HG03139 (cell line): ENCODE measurements at regions not wholly inside any gene's neighbourhood (a gene's known extent, or its start where the extent isn't known, plus 50 kb on each side); places are given as distances from the start of the nearest gene placed in this dataset.
"Not testable (repeated sequence)": the region's sequence is repeated elsewhere in the genome, so short reads cannot be mapped to it uniquely, and the experiment has no call there.

Experiments used
- ATAC-seq: cut with Tn5 transposase; IDR thresholded peaks from one replicate; pipeline ENCODE4 v1.9.1; 2021; ENCODE audit not compliant: unreplicated experiment

DNA sequence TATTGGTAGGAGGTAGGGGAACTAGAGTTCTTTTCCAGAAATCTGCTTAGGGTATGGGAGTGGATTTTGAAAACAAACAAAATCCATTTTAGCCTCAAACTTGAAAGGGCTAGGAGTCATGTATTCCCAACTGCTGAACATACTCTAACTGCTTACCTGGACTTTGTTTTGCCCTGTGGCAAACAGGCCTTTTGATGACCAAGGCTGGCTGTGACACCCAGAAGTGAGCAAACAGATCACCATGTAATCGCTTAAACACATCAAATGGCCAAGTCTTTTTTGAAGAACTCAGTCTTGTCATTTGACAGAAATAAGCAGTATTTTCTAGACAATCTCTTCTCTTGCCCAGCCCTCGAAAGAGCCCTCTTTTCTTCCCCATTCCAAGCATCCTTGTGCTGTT lies 203.4 kb downstream of the KIT start:
- ATAC-seq: no peak

DNA sequence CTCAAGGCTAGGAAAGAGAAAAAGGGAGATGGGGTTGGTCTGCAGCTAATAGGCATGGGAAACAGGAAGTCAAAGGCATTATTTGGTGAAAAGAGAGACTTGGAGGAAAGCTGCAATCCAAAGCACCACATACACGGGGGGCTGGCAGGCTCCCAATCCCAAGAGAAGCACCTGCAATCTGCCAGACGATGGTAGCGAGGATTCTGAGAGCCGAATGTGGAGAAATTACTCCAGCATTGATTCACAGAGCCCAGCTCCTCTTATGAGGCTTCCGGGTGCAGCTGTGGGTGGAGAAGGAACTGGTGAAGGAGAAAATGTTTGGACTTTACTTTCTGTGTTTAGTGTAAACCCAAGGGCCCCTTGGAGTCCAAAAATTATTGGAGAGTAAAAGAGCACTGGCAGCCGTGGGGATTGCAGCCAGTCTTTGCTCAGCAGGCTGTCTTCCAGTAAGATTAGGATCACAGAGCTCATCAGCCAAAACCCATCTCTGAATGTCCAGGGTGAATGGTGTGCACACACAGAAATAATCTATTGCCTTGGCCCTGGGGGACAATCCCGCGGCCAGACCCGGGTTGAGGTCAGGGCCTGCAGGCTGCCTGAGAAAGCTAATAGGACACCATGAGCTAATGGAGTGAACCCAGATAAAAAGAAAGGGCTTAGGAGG lies 197.6 kb downstream of the KIT start:
- ATAC-seq: no peak

DNA sequence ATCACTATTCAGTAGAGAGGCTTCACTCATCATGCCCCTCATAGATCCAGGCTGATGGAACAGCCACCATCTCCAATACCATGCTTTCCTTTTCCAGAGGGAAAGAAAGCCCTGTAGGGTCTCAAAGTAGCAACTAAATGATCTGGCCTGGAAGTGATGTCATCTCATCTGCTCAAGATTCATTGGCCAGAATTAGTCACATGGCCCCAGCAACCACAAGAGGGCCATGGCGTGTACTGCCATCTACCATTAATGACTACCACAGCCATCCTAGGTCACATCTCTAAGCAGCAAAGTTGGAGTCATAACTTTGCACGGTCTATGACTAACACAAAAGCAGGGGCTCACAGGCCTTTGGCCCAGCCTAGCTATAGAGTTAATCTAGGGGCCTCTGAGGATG lies 194.8 kb downstream of the KIT start:
- no peak for ATAC-seq

DNA sequence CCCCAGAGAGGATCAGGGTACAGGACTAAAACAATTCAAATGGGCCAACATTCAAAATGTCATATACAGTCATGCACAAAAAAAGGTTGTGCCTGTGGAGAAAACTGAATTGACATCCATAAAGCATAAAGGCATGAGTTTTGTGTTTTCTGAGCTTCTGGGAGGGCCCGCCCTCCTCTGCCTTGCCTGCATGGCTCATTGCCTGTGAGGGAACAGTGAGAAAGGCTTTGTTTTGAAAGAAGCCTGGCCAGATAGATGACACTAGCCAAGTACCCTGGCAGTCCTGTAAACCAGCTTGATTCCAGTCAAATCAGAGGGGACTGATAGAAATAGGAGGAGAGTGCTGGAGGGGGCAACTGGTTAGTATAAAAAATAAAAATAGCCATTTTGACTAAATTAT lies 194.3 kb downstream of the KIT start:
- no peak for ATAC-seq

DNA sequence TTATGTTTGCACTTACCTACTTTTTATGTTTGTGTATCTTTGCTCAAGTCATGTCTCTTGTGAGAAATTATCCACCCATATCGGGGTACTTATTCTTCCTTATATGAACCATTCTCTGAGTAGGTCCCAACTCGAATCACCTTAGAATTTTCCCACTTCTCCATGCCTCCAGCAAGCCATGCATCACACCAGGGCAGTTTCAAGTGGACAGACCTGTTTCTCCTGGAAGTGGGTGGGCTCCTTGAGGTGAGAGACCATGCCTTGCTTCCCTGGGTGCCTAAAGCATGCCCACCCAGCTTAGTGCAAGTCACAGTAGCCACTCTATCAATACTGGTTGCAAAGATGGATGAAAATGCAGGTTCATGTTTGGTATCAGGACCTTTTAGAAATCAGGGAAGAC lies 187.2 kb downstream of the KIT start:
- no peak for ATAC-seq

DNA sequence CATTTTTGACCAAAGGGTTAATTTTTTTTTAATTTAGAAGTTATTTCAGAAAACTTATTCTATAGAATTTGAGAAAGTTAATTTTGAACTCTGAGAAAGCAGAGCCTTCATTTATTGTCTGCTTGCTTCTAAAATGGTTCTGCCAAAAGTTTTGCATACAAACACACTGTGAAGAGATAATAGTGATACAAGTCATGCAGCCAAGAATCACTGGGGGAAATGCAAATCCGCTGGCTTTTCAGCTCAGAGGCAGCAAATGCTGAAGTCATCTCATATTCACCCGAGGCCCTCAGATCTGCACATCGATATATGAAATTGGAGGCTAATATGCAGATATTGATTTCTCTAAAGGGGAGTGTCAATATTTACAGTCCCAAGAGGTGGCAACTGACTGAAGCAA lies 186.2 kb downstream of the KIT start:
- ATAC-seq: no peak

DNA sequence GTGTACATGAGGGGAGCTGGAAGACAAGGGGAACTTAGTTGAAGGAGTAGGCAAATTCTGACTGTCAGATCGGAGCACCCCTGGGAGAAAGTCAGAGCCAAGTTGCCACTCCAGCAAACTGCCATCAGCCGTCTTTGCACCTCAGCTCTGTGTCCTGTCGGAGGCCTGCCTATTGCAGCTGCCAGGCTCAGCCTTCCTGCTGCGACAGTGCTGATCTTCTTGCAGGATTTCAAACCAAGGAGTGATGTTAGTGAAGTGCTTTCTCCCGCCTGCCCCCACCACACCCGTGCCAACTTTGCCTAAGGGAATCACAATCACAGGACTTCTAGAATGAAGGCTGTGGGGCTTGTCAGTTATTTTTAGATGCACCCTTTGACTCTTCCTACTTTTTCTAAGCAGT lies 185.3 kb downstream of the KIT start:
- no peak for ATAC-seq

DNA sequence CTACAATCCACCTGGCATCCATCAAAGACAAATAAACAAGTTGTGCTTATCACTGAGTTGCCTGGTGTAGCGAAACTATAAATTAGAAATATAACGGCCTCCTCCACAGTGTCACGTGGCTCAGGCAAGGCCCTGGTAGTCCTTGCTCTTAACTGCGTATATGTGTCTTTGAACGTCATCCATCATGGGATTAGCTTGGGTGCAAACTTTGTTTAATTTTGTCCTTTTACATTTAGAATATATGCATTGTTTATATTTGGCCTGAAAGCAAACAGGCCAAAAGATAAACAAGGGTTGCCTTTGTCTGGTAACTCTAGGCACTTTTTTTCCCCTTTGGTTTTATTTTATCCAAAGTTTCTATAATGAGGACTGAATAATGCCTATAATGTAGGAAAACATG lies 184.9 kb downstream of the KIT start:
- ATAC-seq: no peak

DNA sequence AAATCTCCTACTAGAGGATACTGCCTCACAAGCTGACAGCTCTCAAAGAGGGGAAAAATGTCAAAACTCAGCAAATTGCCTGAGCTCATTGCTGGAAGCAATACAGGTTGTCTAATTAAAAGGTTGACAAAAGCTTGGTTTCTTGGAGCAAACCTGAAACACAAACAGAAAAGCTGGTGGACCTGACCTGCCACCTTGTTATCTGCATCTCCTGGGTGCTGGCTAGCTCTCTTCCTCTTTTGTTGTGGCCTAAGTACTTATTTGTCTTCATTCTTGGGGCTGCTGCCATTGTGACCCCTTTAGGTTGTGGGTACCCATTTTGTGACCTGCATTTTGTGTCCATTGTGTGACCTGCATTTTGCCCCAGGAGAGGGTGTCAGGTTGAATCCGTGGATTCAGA lies 184.5 kb downstream of the KIT start:
- ATAC-seq: no peak

DNA sequence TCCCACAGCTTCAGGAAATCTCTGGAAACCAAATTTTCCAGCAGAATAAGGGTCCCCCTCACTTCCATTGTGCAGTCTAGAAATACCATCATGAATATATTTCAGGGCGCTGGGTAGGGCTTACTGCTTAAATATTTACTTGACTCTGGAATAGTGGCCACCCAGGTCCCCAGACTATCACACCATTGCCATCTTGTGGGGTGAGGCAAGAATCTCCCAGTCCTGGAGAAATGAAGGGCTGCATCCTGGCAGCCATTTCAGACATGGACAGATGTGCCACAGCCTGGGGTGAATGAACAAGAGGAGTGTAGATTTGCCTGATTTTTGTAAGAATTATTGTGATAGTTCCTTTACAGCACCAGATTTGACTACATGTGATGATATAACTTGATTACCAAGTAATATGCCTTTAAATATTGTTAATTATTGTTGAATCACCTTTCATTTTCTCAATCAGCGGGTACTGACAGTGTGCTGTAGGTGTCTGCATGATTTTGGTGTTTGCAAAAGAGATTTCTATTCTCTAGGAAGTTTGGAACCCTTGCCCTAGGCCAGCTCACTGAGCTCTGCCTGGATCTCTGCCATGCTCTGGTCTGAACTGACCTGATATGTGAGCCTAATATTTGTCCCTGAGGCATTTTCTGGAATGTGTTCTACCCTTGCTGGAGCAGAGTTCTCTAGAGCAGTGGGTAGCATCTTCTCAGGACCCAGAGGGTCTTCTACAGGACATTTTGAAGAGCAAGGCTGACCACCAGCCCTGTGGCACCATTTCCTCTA lies 183.4 kb downstream of the KIT start:
- ATAC-seq: peak; percentile 50

DNA sequence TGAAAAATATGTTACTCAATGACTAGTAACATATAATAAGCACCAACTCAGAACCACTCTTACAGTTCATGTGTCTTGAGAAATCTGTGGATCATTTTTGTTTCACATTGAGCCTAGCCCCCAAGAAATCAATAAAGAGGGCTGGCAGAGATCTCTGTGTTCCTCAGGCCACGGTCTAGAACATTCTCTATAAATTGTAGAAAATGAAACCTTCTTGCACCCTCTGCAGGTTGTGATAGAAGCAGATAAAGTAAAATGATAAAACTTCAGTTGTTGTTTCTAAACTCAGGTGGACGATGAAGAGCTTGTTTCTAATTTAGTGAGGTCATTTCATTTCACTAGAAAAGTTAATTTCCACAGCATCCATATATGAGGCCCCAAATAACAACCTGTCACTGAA lies 182.7 kb downstream of the KIT start:
- no peak for ATAC-seq

DNA sequence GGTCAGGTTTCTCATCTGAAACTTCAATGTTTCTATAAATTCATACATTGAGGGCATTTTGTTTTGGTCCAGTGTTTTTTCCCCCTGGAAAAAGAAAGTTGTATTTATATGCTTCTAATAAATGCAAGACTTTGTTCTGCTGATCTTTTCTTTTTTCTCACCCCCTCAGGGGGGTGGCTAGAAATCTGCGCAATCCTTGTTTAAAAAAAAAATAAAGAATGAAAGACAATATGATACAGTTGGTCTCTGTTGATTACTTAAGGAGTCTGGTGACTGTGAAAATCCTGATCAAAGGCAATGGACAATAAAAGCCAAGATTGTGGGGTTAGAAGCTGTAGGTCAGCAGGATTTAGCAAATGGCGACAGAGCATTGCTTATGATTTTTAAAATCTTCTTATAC lies 180.5 kb downstream of the KIT start:
- no peak for ATAC-seq

DNA sequence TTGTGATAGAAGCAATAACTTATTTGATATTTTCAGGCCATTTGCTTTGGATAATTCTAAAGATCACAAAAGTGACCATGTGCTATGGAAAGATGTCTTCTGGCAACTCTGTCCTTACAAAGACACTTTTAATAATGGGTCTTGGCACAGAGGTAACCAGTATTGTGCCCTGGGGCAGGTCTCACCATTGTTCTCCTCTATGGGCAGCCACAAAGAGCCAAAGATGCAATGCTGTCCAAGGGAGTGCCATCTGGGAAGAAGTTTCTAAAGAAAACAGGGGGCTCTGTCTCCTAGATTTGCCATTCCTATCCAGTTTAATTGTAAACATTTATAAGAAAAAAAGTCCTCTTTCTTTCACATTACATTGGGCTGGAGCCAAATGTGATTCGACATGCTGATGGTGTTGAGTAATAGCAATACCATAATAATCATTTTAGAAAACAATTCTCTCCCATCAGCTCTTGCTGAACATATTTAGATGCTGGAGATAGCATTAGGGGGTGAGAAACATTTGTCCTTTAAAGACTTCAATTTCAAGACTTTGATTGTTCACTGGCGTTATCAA lies 179.9 kb downstream of the KIT start:
- no peak for ATAC-seq

DNA sequence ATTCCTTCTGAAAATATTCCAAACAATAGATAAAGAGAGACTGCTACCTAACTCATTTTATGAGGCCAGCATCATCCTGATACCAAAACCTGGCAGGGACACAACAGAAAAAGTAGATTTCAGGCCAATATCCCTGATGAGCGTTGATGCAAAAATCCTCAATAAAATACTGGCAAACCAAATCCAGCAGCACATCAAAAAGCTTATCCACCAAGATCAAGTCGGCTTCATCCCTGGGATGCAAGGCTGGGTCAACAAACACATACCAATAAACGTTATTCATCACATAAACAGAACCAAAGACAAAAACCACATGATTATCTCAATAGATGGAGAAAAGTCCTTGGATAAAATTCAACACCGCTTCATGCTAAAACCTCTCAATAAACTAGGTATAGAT lies 170.6 kb downstream of the KIT start:
- ATAC-seq: not testable (repeated sequence)

DNA sequence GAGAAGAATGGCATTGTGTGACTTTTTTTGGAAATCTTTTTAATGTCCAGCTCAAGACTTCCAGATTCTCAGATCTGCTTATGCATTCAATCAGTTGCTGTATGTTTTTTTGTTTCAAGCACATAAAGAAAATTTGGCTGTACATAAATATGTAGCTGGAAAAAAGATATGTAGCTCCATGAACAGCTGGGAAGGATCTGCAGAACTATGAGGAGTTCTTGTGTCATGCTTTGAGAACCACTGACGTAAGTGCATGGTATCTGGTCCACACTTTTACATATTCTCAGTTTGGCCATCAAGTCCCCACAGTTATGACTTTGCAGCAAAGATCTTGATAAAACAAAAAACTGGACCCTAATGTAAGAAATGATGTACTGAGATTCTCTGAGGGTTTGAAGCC lies 165.9 kb downstream of the KIT start:
- no peak for ATAC-seq

DNA sequence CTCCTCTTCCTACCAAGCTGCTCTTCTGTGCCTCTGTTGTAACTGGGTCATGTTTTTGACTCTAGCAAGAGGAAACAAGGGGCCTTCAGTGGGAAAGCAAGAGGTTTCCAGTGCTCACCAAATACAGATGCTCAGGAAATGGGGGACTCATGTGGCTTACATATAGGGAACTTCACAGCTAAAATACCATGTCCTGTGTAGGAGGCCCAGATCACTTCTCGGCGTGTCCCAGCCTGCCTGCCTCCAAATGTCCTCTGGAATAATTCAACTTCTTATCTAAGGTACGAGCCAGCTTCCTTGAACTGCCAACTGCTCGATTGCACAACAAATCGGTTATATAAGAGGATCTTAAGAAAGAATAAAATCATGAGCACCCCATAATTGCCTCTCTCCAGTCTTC lies 161.3 kb downstream of the KIT start:
- no peak for ATAC-seq

DNA sequence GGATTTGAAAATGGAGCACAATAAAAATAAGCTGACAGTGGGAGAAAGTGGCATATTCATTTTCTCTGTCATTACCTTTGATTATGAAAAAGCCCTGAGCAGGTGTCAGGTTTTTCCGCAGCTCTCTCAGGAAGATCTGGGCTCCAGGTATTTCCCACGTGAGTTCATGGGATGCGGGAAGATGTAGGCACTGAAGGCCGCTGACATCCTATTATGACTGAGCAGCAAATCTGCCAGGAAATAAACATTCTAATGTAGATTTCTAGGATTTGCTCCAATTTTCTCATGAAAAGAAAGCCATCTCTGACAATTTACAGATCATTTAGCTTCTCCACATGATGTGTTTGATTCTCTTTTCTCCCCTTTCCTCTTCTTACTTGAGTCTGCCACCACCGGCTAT lies 160.7 kb downstream of the KIT start:
- no peak for ATAC-seq

DNA sequence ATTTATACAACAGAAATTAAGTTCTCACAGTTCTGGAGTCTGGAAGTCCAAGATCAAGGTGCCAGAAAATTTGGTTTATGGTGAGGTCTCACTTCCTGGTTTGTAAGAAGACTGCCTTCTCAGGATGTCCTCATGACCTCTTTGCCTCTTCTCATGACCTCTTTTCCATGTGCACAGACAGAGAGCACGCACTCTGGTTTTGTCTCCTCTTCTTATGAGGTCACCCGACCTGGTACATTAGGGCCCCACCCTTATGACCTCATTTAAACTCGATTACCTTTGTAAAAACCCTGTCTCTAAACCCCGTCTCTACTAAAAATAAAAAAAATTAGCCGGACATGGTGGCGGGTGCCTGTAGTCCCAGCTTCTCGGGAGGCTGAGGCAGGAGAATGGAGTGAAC lies 155.9 kb downstream of the KIT start:
- ATAC-seq: no peak

DNA sequence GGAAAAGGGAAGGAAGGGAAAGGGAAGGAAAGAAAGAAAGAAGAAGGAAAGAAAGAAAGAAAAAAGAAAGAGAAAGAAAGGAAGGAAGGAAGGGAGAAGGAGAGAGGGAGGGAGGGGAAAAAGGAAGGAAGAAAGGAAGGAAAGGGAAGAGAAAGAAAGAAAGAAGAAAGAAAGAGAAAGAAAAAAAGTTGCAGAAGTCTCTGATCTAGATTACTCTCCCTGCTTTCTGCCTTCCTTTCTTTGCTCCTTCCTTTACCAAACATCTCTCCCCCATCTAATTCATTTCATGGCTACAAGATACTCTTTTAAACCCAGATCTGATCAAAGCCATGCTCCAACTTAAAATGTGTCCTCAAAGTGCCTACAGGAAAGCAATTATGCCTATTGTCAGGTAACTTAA lies 148.6 kb downstream of the KIT start:
- no peak for ATAC-seq

DNA sequence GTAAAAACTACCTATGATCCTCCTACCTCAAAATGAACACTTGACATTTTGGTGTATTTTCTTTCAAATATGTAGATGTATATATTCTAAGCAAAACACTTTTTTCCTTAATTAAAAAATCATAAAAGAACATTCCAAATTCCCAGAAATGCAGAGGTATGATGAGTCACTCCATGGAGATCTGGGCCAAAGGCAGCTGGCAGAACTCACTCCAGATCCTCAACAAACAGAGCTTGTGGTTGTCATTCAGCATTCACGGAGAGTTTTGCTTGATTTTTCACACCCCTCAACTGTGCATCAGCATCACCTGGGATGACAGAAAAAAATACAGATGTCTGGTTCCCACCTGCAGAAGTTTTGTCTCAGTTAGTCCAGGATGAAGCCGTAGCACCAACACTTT lies 144.6 kb downstream of the KIT start:
- ATAC-seq: no peak

DNA sequence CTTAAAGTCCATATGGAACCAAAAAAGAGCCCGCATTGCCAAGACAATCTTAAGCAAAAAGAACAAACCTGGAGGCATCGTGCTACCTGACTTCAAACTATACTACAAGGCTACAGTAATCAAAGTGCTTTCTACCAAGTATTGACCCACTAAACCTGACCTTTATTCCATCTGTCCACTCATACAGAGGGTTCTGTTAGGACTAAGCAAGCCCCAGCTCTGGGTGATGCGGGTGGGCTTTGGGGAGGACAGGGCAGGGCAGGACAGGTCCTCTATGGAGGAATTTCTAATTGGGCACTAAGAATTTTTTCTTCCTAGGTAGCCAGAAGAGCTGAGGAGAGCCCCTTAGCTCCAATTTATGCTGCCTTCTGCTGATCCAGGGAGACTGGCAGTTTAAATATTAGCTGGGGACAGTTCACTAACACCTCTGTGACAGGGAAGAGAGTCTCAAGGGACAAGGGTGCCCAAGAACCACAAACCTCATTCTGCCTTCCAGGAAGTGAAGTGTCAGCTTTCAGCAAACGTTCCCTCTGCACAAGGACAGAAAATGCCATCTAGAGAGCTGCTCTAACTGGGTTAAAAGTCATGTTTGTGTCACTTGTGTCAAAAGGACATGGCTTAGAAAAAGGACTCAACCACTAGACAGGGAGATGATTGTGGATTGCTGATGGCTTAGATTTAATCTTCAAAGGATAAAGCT lies 143.2 kb downstream of the KIT start:
- ATAC-seq: peak; percentile 95

DNA sequence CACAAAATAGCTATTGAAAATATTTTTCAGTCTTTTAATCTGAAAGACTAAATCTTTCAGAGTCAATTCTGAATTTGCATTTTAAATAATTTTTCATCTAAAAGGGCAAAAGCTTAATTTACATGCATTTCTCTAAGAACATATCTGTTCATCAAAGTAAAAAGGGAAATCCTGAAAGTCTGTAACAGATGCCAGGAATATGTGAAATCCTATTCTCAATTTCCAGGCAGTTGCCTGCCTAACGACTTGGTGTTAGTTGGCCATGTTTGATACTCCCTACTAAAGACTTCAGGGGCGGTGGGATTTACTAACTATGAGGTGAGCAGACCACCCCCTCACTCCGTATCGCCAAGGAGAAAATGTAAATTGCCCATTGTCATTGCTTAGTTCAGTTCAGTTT lies 136.8 kb downstream of the KIT start:
- ATAC-seq: no peak
